AG09319 (cell line): ENCODE measurements at regions not wholly inside any gene's neighbourhood (a gene's known extent, or its start where the extent isn't known, plus 50 kb on each side); places are given as distances from the start of the nearest gene placed in this dataset.

ENCODE experiments used
- DNase-seq: peaks from one replicate; pipeline ENCODE4 v3.0.0-alpha.2; 2010; ENCODE audit warnings: low read depth; ENCODE audit errors: extremely low read depth
- CTCF ChIP-seq: IDR thresholded peaks from 2 replicates; pipeline ENCODE4 v1.5.1; 2011; ENCODE audit warnings: low read depth, mild to moderate bottlenecking, inconsistent platforms, low read length, moderate library complexity

GRCh38 chr13:106981051-106981450 lies 413.1 kb upstream of the ARGLU1 start:
- no peak for DNase-seq
- TF ChIP-seq CTCF = no peak

GRCh38 chr13:106967391-106967790 lies 399.5 kb upstream of the ARGLU1 start:
- DNase-seq = no peak
- no peak for TF ChIP-seq CTCF

GRCh38 chr13:106963151-106963550 lies 395.2 kb upstream of the ARGLU1 start:
- TF ChIP-seq CTCF = no peak
- DNase-seq = no peak

- no peak for TF ChIP-seq CTCF
- DNase-seq = no peak
Measured at GRCh38 chr13:106961651-106962050, 393.7 kb upstream of the ARGLU1 start.

GRCh38 chr13:106961216-106961615 lies 393.3 kb upstream of the ARGLU1 start:
- TF ChIP-seq CTCF = no peak
- DNase-seq = no peak

- TF ChIP-seq CTCF = no peak
- no peak for DNase-seq
Measured at GRCh38 chr13:106958621-106959048, 390.7 kb upstream of the ARGLU1 start.

- no peak for TF ChIP-seq CTCF
- DNase-seq = no peak
Measured at GRCh38 chr13:106942563-106942962, 374.6 kb upstream of the ARGLU1 start.
